ENCODE measurements at regions not wholly inside any gene's neighbourhood (a gene's known extent, or its start where the extent isn't known, plus 50 kb on each side); places are given as distances from the start of the nearest gene placed in this dataset.

DNA sequence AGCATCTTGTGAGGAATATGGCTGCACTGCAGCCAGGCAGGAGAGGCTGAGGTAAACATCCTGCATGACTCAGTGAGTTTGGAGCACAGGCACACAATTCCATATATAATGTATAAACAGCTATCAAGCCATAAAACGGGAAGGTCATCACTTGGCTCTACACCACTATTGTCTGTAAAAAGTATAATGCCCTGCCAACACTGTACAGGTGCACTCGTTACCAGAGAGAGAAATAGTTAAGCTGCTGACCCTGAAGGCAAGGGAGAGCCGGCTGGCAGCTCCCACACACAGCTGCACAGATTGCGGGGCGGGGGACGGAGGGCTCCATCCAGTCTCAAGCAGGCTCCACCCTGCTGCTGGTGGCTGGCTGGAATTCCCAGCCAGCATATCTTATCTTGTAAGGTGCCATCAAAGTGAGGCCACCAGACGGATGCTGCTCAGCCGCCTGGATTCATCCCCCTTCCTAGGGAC lies 668.1 kb downstream of the SLITRK5 start:
- FAIRE-seq (no peak), DNase-seq (ENCODE audit: extremely low spot score, insufficient read length, low read depth) (no peak)

DNA sequence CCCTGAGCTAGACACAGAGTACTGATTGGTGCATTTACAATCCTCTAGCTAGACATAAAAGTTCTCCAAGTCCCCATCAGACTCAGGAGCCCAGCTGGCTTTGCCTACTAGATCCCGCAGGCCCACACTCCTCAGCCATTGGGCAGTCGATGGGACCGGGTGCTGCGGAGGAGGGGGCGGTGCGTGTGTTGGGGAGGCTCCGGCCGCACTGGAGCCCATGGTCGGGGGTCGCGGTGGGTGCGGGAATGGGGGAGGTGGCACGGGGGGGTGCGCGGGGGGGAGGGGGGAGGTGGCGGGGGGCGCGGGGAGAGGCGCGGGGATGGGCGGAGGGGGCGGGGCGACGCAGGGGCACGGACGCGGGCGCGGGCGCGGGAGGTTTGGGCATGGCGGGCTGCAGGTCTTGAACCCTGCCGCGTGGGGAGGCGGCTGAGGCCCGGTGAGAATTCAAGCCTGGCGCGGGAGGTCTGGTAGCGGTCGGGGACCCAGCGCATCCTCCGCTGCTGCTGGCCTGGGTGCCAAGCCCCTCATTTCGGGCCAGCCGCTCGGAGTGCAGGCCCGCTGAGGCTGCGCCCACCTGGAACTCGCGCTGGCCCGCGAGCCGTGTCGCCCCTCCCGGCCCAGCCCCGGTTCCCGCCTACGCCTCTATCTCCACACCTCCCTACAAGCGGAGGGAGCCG lies 674.1 kb downstream of the SLITRK5 start:
- DNase-seq (ENCODE audit: extremely low spot score, insufficient read length, low read depth) (no peak), FAIRE-seq (no peak)

DNA sequence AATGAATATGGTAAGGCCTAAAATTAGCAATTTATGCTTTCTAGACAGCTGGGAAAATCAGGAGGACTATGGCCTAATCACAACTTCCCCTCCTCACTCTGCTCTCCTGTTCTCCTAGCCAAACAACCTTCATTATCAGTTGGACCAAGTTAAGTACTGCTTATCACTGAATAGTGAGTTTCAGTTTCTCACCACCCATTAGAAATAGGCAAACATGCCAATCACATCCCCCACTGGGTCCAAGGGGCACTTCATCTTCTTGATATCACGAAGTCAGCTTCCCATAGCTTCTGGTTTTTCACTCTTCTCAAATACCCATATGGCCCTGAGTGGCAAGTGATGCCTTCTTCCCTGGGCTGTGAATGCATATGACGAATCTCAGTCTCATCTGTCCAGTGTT lies 689.6 kb downstream of the SLITRK5 start:
- FAIRE-seq = no peak
- DNase-seq (ENCODE audit: extremely low spot score, insufficient read length, low read depth) = no peak

- no peak for FAIRE-seq
- DNase-seq (ENCODE audit: extremely low spot score, insufficient read length, low read depth) = no peak
Observed at GRCh38 chr13:88369866-88370265, 698.7 kb downstream of the SLITRK5 start.

DNA sequence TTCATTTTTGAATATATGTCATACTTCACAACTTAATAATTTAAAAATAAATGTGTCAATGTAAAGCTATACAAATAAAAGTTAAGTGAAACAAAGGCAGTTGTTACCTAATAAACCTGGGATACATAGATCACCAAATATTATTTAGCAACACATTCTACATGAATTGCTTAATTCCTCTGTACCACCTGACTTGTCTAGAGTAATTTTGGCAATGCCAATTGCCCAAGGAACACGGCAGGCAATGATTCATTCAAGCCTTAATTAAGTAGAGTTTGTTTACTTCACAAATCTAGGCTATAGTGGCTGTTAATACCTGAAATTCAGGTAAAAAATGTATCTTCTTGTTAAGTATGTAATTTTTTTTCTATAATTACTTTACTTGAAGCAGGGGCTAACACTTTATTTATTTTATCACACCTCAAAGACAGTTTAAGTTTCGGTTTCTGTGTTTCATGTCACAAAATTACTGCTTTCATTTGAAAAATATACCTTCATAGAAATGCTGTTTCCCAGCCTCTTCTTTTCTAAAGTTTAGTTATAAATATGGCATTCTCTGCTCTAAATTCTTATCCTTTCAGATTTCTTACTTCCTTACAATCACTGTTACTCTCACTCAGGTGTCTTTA lies 705.7 kb downstream of the SLITRK5 start:
- DNase-seq (ENCODE audit: extremely low spot score, insufficient read length, low read depth) (no peak), FAIRE-seq (no peak)

DNA sequence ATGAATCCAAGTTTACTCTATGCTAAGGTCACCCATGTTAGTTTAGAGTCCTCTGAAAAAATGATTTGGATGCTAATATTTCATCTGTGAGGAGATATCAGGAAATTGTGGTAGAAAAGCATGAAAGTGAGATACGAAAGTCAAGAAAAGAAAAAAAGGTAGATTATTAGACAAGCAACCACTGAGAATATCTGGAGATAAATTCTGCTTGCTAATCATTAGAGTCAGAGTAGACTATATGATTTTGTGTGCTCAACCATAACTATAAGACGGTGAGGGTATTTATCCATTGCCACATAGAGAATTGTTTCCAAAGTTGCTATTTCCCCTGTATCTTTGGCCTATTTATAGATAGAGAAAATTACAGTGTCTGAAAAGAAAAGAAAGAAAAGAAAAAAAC lies 706.7 kb downstream of the SLITRK5 start:
- DNase-seq (ENCODE audit: extremely low spot score, insufficient read length, low read depth) (no peak), FAIRE-seq (no peak)

GRCh38 chr13:88384542-88384941 lies 713.4 kb downstream of the SLITRK5 start:
- DNase-seq (ENCODE audit: extremely low spot score, insufficient read length, low read depth) (no peak), FAIRE-seq (no peak)

DNA sequence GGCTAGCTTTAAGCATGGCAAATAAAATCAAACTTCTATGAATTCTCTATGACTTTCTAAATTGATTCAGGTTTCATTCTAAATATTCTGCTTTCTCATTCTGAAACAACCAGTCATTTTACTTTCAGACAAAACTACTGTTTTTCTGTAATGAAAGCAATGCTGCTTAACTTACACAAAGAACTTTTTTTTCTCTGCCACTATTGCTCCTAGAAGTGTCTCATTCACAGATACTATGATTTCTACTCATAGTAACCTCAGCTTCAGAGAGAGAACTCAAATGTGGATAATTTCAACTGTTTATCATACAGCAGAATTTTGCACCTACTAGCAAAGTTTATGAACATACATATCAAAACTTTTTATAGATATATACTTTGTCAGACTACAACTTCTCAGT lies 724.6 kb downstream of the SLITRK5 start:
- FAIRE-seq (no peak), DNase-seq (ENCODE audit: extremely low spot score, insufficient read length, low read depth) (no peak)

DNA sequence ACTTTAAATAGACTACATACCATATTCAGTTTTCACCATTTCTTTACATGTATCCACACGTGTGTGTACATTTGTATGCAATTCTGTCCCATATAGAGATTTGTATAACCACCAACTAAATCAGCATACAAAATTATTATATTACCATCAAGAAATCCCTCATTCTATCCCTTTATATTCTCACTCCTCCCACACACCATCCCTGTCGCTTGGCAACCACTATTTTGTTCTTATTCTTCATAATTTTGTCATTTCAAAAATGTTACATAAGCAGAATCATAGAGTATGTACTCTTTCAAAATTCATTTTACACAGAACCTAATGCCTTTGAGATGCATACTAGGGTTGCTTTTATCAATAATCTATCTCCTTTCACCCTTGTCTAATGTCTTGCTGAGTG lies 740.5 kb downstream of the SLITRK5 start:
- FAIRE-seq (no peak), DNase-seq (ENCODE audit: extremely low spot score, insufficient read length, low read depth) (no peak)

DNA sequence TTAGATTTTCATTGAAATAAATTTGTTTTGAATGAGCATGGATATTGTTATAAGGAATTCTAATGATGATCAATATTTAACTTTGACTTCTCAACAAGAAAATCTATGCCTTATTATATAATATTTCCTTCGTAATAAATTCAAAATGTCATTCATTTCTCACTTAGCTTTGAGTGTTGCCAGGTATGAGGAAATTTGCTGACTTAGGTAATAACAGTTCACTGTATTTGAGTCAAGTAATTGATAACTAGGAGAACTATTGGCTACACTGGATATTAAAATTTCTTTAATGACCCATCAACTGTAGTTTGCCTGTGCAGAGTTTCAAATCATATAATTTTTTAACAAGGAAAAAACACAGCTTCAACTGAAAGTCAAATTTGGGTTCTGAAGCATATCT lies 746.6 kb downstream of the SLITRK5 start:
- no peak for DNase-seq (ENCODE audit: extremely low spot score, insufficient read length, low read depth)
- no peak for FAIRE-seq

DNA sequence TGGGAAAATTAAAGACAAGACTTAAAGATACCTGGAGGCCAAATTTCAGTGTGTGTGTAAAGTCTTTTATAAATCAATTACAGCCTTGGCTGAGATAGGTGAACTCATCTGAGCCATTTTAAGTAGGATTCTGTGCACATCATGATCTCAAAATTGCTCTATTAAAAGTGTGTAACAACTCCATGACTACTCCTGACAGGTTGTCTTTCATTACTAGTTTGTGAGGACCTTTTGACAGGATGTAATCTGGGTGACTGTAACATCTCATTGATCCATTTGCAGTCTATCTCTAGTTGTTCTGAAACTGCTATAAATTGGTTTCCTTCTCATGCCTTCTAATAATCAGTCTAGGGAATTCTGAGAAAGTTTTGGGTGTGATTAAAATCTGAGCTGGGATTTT lies 753.3 kb downstream of the SLITRK5 start:
- DNase-seq (ENCODE audit: extremely low spot score, insufficient read length, low read depth) (no peak), FAIRE-seq (no peak)

DNA sequence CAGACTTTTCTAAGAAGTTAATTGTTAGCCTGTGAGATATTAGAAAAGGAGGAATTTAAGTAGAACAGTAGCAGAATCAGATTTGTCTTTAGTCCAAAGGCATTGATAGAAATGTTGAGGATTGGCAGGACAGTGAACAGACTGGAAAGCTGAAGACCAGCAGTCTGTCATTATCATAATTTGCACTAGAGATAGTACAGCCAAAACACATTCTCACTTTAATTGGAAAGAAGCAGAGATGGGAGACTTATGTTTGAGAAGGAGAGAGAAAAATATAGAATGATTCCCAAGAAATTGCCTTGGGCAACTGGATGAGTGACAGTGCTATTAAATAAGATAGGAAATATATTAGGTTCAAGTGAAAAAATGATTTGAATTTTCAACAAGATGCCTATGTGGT lies 755.5 kb downstream of the SLITRK5 start:
- DNase-seq (ENCODE audit: extremely low spot score, insufficient read length, low read depth) = no peak
- FAIRE-seq = no peak

DNA sequence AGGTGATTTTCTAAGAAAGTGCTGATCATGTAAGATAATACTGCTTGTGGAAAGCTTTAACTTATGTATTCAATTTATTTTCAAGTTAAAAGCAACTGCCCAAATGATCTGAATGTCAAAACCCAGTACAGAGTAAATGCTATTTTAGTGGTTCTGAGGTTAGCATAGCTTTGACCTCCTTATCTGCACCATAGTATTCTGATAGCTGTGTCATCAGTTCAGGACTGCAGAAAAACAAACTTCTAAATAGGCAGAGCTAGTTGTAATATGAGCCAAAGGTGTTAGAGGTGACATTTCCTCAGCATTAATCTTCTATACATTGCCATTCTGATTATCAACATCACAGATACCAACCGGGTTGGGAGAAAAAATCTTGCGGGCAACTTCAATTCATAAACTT lies 758.7 kb downstream of the SLITRK5 start:
- no peak for FAIRE-seq

GRCh38 chr13:88434953-88435352 lies 763.8 kb downstream of the SLITRK5 start:
- DNase-seq (ENCODE audit: extremely low spot score, insufficient read length, low read depth) (no peak), FAIRE-seq (no peak)

More for the DNA sequence above, 758.7 kb downstream of the SLITRK5 start:
- no peak for DNase-seq (ENCODE audit: extremely low spot score, insufficient read length, low read depth)

DNA sequence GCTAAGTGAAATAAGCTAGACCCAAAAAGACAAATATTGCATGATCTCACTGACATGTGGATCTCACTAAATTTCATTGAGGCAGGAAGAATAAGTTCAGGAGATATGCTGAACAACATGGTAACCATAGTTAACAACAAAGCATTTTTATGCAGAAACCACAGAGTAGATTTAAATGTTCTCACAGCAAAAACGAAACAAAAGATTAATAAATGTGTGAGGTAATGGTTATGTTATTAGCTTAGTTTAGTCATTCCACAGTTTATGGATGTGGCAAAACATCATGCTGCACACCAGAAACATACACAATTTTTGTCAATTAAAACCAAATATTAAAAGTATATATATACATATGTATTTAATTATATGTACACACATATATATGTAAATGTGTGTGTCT lies 765.8 kb downstream of the SLITRK5 start:
- FAIRE-seq (no peak), DNase-seq (ENCODE audit: extremely low spot score, insufficient read length, low read depth) (no peak)

DNA sequence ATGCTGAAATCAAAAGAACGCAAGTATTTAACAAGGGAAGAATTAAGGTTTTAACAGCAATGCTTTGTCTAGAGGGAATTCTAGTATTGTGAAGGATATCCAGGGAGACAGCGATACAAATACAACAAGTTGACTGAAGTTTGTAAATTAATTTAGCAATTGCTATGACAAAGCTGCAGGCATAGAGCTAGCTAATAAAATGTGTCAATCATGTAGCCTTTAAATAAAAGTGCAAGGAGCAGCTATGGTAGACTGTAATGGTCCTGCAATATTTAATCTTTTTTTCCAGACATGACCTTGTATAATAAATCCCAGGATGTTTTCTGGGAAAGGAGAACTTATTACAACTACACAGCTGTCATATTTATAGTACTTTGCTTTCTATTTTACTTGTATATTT lies 779.3 kb downstream of the SLITRK5 start:
- FAIRE-seq = no peak
- no peak for DNase-seq (ENCODE audit: extremely low spot score, insufficient read length, low read depth)

DNA sequence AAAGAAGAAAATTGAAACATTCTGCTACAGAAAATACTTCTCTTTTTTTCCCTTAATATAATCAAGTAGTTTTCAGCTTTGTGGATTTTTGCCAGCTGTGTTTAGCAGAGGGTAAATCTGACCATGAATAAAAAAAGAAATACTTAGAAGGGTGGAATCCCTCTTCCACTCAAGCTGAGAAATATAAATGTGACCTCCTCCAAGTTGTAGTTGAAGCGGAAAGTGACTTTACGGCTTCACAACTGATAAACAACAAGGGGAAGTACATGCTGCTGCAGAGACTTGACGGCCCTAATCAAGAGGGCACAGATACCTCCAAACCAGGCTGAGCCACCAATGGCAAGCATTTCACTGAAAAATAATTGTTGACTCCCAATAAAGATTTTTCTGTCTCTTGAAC lies 785.0 kb downstream of the SLITRK5 start:
- no peak for FAIRE-seq

DNA sequence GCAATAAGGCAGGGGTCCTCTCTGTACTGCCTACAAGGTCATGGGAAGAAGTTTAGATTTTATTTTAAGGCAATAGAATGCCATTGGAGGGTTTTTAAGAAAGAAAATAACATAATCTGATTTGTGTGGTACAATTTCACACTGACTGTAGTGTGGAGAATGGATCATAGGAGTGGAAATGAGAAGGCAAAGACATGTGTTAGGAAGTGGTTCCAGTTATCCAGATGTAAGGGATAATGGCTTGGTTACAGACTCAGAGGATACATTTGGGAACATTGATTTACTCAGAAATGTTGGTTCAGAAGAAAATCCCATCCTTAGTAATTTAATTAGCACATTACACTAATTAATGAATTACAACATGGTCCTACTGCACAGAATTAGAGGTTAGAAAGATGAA lies 788.2 kb downstream of the SLITRK5 start:
- DNase-seq (ENCODE audit: extremely low spot score, insufficient read length, low read depth) (no peak), FAIRE-seq (no peak)

More for the DNA sequence above, 785.0 kb downstream of the SLITRK5 start:
- no peak for DNase-seq (ENCODE audit: extremely low spot score, insufficient read length, low read depth)

DNA sequence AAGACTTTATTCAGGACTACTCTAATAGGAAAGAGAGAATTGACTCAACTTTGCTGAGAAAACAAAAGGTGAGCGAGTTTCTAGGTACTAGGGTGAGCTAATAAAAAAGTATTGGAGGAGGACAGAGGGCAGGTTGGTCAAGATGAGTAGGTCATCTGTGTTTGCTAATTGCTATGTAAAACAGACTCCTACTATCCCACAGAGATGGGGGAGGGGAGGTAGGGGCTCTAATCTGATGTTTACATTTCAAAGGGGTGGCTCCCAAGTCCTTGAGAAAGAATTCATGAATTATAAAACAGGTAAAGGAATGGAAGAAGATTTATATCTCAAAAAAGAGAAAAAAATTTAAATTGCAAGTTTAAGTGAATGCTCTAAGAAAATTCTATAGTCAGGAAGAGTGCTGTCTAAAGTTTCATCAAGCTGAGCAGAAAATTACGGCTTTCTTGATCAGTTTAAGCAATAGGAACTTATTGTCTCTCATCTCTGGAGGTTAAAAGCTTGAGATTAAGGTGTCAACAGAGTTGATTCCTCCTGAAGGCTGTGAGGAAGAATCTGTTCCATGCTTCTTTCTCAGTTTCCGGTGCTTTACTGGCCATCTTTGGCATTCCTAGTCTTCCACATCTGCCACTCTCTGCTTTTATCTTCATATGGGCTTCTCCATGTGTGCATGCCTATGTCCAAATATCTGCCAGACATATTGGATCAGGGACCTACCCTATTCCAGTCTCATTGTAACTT lies 790.3 kb downstream of the SLITRK5 start:
- FAIRE-seq (no peak), DNase-seq (ENCODE audit: extremely low spot score, insufficient read length, low read depth) (no peak)

DNA sequence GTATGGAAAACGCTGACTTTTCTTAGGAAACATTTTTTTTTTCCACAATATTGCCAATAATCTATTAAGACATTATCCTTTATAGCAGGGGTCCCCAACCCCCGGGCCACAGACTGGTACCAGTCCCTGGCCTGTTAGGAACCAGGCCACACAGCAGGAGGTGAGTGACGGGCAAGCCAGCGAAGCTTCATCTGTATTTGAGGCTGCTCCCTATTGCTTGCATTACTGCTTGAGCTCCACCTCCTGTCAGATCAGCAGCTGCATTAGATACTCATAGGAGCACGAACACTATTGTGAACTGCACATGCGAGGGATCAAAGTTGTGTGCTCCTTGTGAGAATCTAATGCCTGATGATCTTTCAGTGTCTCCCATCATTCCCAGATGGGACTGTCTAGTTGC lies 793.7 kb downstream of the SLITRK5 start:
- DNase-seq (ENCODE audit: extremely low spot score, insufficient read length, low read depth) = no peak

DNA sequence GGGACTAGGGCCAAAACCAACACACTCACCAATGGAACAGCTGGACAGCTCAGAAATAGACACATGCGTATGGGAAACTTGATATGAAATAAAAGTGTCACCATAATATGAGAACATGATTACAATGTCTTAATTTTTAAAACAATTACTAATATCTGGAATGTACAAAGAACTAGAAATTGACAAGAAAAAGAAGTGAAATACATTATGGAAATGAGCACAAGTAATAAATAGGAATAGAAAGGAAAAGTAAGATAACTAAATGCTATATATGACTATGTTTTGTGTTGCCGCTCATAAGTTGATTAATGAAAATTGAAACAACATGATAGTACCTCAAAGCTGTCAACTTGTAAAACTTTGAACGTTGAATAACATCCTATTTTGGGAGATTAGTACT lies 801.1 kb downstream of the SLITRK5 start:
- no peak for DNase-seq (ENCODE audit: extremely low spot score, insufficient read length, low read depth)
- no peak for FAIRE-seq

More for the DNA sequence above, 793.7 kb downstream of the SLITRK5 start:
- FAIRE-seq = no peak

Measured in GM18507 (cell line).